ENCODE measurements at regions not wholly inside any gene's neighbourhood (a gene's known extent, or its start where the extent isn't known, plus 50 kb on each side); places are given as distances from the start of the nearest gene placed in this dataset.

- no peak for DNase-seq (ENCODE audit: low spot score)
- no peaks in the 10 kb centered on the region for H4K20me1 ChIP-seq (replicated peaks; ENCODE audit: insufficient read depth)
- H2AFZ ChIP-seq = no peak overlapping the region
- no peak for ATAC-seq
- no peaks in the 10 kb centered on the region for H3K9me2 ChIP-seq (ENCODE audit: insufficient read depth)
- no peaks in the 10 kb centered on the region for H3K79me2 ChIP-seq (replicated peaks; ENCODE audit: insufficient read depth)
- Mint-ChIP-seq H3K36me3 (ENCODE audit: low read depth) (0 out of 3 replicates have a peak, but pooled peaks cover 3% of the 10 kb centered on the region), H3K27ac (no peak overlapping the region), H3K27me3 (ENCODE audit: insufficient read depth, low read depth, poor library complexity) (no peaks in the 10 kb centered on the region), H3K4me3 (no peak overlapping the region), H3K4me1 (peaks cover 28% of the 10 kb centered on the region), H3K9me3 (no peaks in the 10 kb centered on the region)
- H3F3A ChIP-seq (replicated peaks; ENCODE audit: low read depth) = no peaks in the 10 kb centered on the region
- H3K4me2 ChIP-seq = no peak overlapping the region
- TF ChIP-seq EZH2 (IDR thresholded peaks at IDR 0.05; ENCODE audit: low read depth, unreplicated experiment) (no peak), CREB1 (CRISPR knock-in tag; IDR thresholded peaks at IDR 0.05; ENCODE audit: low read depth) (no peak), EZH2phosphoT487 (IDR thresholded peaks at IDR 0.05; ENCODE audit: unreplicated experiment) (no peak)
- no peak overlapping the region for H3K27ac ChIP-seq (ENCODE audit: low read depth)
- no peaks in the 10 kb centered on the region for H3K36me3 ChIP-seq (ENCODE audit: insufficient read depth)
- no peaks in the 10 kb centered on the region for H3K27me3 ChIP-seq (ENCODE audit: insufficient read depth)
- H3K4me3 ChIP-seq = no peak overlapping the region
- peaks cover 29% of the 10 kb centered on the region for H3K4me1 ChIP-seq (ENCODE audit: insufficient read depth)
Measured at GRCh38 chr2:144586476-144586875, 66.6 kb upstream of the ZEB2 start.

- Histone ChIP-seq H3K9me2 (ENCODE audit: insufficient read depth) (no peaks in the 10 kb centered on the region), H3K27ac (ENCODE audit: low read depth) (no peak overlapping the region), H3K4me3 (no peak overlapping the region), H3K79me2 (replicated peaks; ENCODE audit: insufficient read depth) (no peaks in the 10 kb centered on the region), H3F3A (replicated peaks; ENCODE audit: low read depth) (no peaks in the 10 kb centered on the region), H3K4me1 (ENCODE audit: insufficient read depth) (peaks cover 31% of the 10 kb centered on the region), H4K20me1 (replicated peaks; ENCODE audit: insufficient read depth) (no peaks in the 10 kb centered on the region), H2AFZ (no peak overlapping the region), H3K4me2 (no peak overlapping the region), H3K36me3 (ENCODE audit: insufficient read depth) (no peaks in the 10 kb centered on the region), H3K27me3 (ENCODE audit: insufficient read depth) (no peaks in the 10 kb centered on the region)
- H3K9me3 Mint-ChIP-seq = no peaks in the 10 kb centered on the region
- no peak for ATAC-seq
- H3K4me1 Mint-ChIP-seq = peaks cover 34% of the 10 kb centered on the region
- no peak overlapping the region for H3K27ac Mint-ChIP-seq
- TF ChIP-seq ETS1 (IDR thresholded peaks at IDR 0.05) (no peak), ZNF331 (CRISPR knock-in tag; IDR thresholded peaks at IDR 0.05; ENCODE audit: low read depth) (no peak), EZH2phosphoT487 (IDR thresholded peaks at IDR 0.05; ENCODE audit: unreplicated experiment) (no peak), STAT1 (IDR thresholded peaks at IDR 0.05; ENCODE audit: unreplicated experiment) (no peak), ZNF114 (CRISPR knock-in tag; IDR thresholded peaks at IDR 0.05) (no peak), CREB1 (CRISPR knock-in tag; IDR thresholded peaks at IDR 0.05; ENCODE audit: low read depth) (no peak), POLR2AphosphoS5 (IDR thresholded peaks at IDR 0.05; ENCODE audit: low read depth) (no peak), ZNF462 (CRISPR knock-in tag; IDR thresholded peaks at IDR 0.05) (no peak)
- no peaks in the 10 kb centered on the region for H3K27me3 Mint-ChIP-seq (ENCODE audit: insufficient read depth, low read depth, poor library complexity)
- no peak overlapping the region for H3K4me3 Mint-ChIP-seq
- no peak for DNase-seq (ENCODE audit: low spot score)
- no peaks in the 10 kb centered on the region for H3K36me3 Mint-ChIP-seq (ENCODE audit: low read depth)
Measured at GRCh38 chr2:144583741-144584453, 64.0 kb upstream of the ZEB2 start.

Measured in GM23338 (cell line).